Epithelial cell of esophagus (primary cell): ENCODE measurements at regions not wholly inside any gene's neighbourhood (a gene's known extent, or its start where the extent isn't known, plus 50 kb on each side); places are given as distances from the start of the nearest gene placed in this dataset.

ENCODE experiments used
- DNase-seq: peaks from one replicate; pipeline ENCODE4 v3.0.0; 2010; ENCODE audit warnings: low read depth
- H3K4me3 ChIP-seq: 2 replicates; pipeline ENCODE4 v1.5.1; 2011; ENCODE audit warnings: mild to moderate bottlenecking, low read length, control low read depth
- CTCF ChIP-seq: IDR thresholded peaks from 2 replicates; pipeline ENCODE4 v1.5.1; 2011; ENCODE audit warnings: low read depth, mild to moderate bottlenecking, low read length, control low read depth, inconsistent platforms; ENCODE audit not compliant: insufficient read depth; ENCODE audit errors: missing control alignments

GRCh38 chr9:105147110-105147871, 97.2 kb upstream of the SLC44A1 start:
- TF ChIP-seq CTCF = no peak
- no peak for DNase-seq
- no peak overlapping the region for H3K4me3 ChIP-seq

GRCh38 chr9:105148328-105149006, 96.0 kb upstream of the SLC44A1 start:
- TF ChIP-seq CTCF = no peak
- no peak for DNase-seq
- no peak overlapping the region for H3K4me3 ChIP-seq

- DNase-seq = peak; percentile 72
- TF ChIP-seq CTCF = no peak
- H3K4me3 ChIP-seq = no peak overlapping the region
Observed at GRCh38 chr9:105150991-105151685, 93.3 kb upstream of the SLC44A1 start.

GRCh38 chr9:105151686-105151995, 92.8 kb upstream of the SLC44A1 start:
- no peak for DNase-seq
- H3K4me3 ChIP-seq = no peak overlapping the region
- no peak for TF ChIP-seq CTCF

- no peak overlapping the region for H3K4me3 ChIP-seq
- DNase-seq = peak; percentile 75
- TF ChIP-seq CTCF = no peak
Observed at GRCh38 chr9:105154723-105155191, 89.7 kb upstream of the SLC44A1 start.

GRCh38 chr9:105157171-105157583, 87.3 kb upstream of the SLC44A1 start:
- no peak overlapping the region for H3K4me3 ChIP-seq
- peak; percentile 55 for TF ChIP-seq CTCF
- DNase-seq = peak; percentile 73
